ENCODE measurements at regions not wholly inside any gene's neighbourhood (a gene's known extent, or its start where the extent isn't known, plus 50 kb on each side); places are given as distances from the start of the nearest gene placed in this dataset.

DNA sequence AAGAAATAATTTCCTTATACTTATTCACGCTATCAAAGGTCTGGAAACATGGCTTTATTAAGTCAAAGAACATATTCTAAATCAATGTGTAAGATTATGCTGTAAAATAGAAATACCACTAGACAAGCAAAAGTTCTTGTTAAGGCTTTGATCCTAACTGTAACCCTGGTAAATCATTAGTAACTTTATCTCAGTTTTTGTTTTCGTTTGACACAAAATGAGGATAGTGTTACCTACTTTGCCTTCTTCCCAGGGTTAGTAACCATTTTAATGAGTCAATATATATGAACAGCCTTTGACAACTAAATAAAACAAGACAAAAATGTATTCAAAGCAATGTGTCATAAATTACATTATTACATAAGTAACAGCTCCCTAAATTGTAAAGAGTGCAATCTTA lies 1336.3 kb downstream of the FAM181B start:
- no peak for TF ChIP-seq PPARA (CRISPR knock-in tag; IDR thresholded peaks at IDR 0.05; ENCODE audit: borderline replicate concordance)
- TF ChIP-seq ZNF565 (CRISPR knock-in tag; conservative IDR thresholded peaks at IDR 0.05; ENCODE audit: low read depth) = no peak
- TF ChIP-seq ZNF8 (CRISPR knock-in tag; IDR thresholded peaks at IDR 0.05) = no peak
- TF ChIP-seq SNAI2 (CRISPR knock-in tag; IDR thresholded peaks at IDR 0.05) = no peak
- TF ChIP-seq ZFP30 (CRISPR knock-in tag; IDR thresholded peaks at IDR 0.05) = no peak
- TF ChIP-seq ZC3H10 (CRISPR knock-in tag; IDR thresholded peaks at IDR 0.05) = no peak
- TF ChIP-seq, protein P1, sequence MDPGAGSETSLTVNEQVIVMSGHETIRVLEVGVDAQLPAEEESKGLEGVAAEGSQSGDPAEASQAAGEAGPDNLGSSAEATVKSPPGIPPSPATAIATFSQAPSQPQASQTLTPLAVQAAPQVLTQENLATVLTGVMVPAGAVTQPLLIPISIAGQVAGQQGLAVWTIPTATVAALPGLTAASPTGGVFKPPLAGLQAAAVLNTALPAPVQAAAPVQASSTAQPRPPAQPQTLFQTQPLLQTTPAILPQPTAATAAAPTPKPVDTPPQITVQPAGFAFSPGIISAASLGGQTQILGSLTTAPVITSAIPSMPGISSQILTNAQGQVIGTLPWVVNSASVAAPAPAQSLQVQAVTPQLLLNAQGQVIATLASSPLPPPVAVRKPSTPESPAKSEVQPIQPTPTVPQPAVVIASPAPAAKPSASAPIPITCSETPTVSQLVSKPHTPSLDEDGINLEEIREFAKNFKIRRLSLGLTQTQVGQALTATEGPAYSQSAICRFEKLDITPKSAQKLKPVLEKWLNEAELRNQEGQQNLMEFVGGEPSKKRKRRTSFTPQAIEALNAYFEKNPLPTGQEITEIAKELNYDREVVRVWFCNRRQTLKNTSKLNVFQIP (CRISPR knock-in tag; IDR thresholded peaks at IDR 0.05; ENCODE audit: borderline replicate concordance, low read depth) = no peak
- no peak for TF ChIP-seq OSR1 (CRISPR knock-in tag; IDR thresholded peaks at IDR 0.05)
- no peak for TF ChIP-seq CSDC2 (CRISPR knock-in tag; IDR thresholded peaks at IDR 0.05)
- no peak for ATAC-seq

- TF ChIP-seq TCF4 (CRISPR knock-in tag; IDR thresholded peaks at IDR 0.05; ENCODE audit: borderline replicate concordance) (no peak), SNAI2 (CRISPR knock-in tag; IDR thresholded peaks at IDR 0.05) (no peak), PATZ1 (CRISPR knock-in tag; IDR thresholded peaks at IDR 0.05; ENCODE audit: borderline replicate concordance) (no peak)
- ATAC-seq = no peak
Measured at GRCh38 chr11:81394311-81394710, 1339.4 kb downstream of the FAM181B start.

GRCh38 chr11:81388326-81388725 lies 1345.3 kb downstream of the FAM181B start:
- no peak for TF ChIP-seq ARNTL (CRISPR knock-in tag; IDR thresholded peaks at IDR 0.05; ENCODE audit: borderline replicate concordance, low read depth)
- no peak for TF ChIP-seq PATZ1 (CRISPR knock-in tag; IDR thresholded peaks at IDR 0.05; ENCODE audit: borderline replicate concordance)
- no peak for TF ChIP-seq OSR1 (CRISPR knock-in tag; IDR thresholded peaks at IDR 0.05)
- TF ChIP-seq PPARA (CRISPR knock-in tag; IDR thresholded peaks at IDR 0.05; ENCODE audit: borderline replicate concordance) = no peak
- no peak for TF ChIP-seq ISL1 (CRISPR knock-in tag; IDR thresholded peaks at IDR 0.05)
- no peak for TF ChIP-seq RARB (CRISPR knock-in tag; IDR thresholded peaks at IDR 0.05)
- TF ChIP-seq ZFP3 (CRISPR knock-in tag; IDR thresholded peaks at IDR 0.05) = no peak
- TF ChIP-seq SNAI2 (CRISPR knock-in tag; IDR thresholded peaks at IDR 0.05) = no peak
- no peak for TF ChIP-seq ZNF8 (CRISPR knock-in tag; IDR thresholded peaks at IDR 0.05)
- no peak for TF ChIP-seq ZC3H10 (CRISPR knock-in tag; IDR thresholded peaks at IDR 0.05)

GRCh38 chr11:81380395-81380794 lies 1353.3 kb downstream of the FAM181B start:
- no peak for ATAC-seq
- TF ChIP-seq ARNTL (CRISPR knock-in tag; IDR thresholded peaks at IDR 0.05; ENCODE audit: borderline replicate concordance, low read depth) = no peak
- TF ChIP-seq OSR1 (CRISPR knock-in tag; IDR thresholded peaks at IDR 0.05) = no peak
- no peak for TF ChIP-seq CSDC2 (CRISPR knock-in tag; IDR thresholded peaks at IDR 0.05)
- no peak for TF ChIP-seq ISL1 (CRISPR knock-in tag; IDR thresholded peaks at IDR 0.05)
- TF ChIP-seq ZC3H10 (CRISPR knock-in tag; IDR thresholded peaks at IDR 0.05) = no peak
- TF ChIP-seq ZNF8 (CRISPR knock-in tag; IDR thresholded peaks at IDR 0.05) = no peak
- no peak for TF ChIP-seq GLIS3 (CRISPR knock-in tag; IDR thresholded peaks at IDR 0.05)
- TF ChIP-seq TCF4 (CRISPR knock-in tag; IDR thresholded peaks at IDR 0.05; ENCODE audit: borderline replicate concordance) = no peak
- TF ChIP-seq, protein P2, sequence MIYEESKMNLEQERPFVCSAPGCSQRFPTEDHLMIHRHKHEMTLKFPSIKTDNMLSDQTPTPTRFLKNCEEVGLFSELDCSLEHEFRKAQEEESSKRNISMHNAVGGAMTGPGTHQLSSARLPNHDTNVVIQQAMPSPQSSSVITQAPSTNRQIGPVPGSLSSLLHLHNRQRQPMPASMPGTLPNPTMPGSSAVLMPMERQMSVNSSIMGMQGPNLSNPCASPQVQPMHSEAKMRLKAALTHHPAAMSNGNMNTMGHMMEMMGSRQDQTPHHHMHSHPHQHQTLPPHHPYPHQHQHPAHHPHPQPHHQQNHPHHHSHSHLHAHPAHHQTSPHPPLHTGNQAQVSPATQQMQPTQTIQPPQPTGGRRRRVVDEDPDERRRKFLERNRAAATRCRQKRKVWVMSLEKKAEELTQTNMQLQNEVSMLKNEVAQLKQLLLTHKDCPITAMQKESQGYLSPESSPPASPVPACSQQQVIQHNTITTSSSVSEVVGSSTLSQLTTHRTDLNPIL (CRISPR knock-in tag; IDR thresholded peaks at IDR 0.05; ENCODE audit: low read depth) = no peak

More at GRCh38 chr11:81388326-81388725, 1345.3 kb downstream of the FAM181B start:
- no peak for ATAC-seq

DNA sequence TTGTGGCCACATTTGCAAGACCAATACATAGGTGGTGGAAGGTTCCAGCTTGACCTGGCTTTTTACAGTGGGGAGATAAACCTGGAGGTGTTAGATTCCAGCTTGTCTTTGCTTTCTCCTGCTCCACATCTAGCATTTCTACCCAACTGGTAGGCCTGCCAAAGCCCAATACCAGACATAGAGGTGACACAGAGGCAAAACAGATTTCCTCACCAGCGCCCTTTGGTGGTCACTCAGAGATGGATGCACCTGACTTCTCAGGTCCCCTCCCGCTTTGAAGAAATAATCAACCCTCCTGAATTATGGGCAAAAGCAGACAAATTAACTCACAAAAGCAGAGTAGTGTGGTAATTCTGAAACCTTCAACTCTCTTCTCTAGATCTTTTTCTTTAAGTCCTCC lies 1356.2 kb downstream of the FAM181B start:
- TF ChIP-seq ISL1 (CRISPR knock-in tag; IDR thresholded peaks at IDR 0.05) (no peak), GLIS3 (CRISPR knock-in tag; IDR thresholded peaks at IDR 0.05) (no peak), PPARA (CRISPR knock-in tag; IDR thresholded peaks at IDR 0.05; ENCODE audit: borderline replicate concordance) (no peak)
- TF ChIP-seq, protein P2 (CRISPR knock-in tag; IDR thresholded peaks at IDR 0.05; ENCODE audit: low read depth) = no peak
- no peak for ATAC-seq

Data from SK-N-SH treated with all-trans-retinoic acid at 6 μM for 48 hours (cell line).